Ovary (tissue), 7 donors: ENCODE measurements at regions not wholly inside any gene's neighbourhood (a gene's known extent, or its start where the extent isn't known, plus 50 kb on each side); places are given as distances from the start of the nearest gene placed in this dataset. TPM values are rescaled to one million over a fixed set of nuclear protein-coding genes. Genes with fewer than 3 reads are reported as not detected.

Experiments used
- DNase-seq, 5 donors: peaks; one replicate each; pipeline ENCODE4 v3.0.0-alpha.2; 2019 to 2020
- H3K27ac ChIP-seq, 2 donors: fragments of 200-600 bp; one replicate each; pipeline versions ENCODE4 v1.5.1 to v1.8.0; 2019 to 2022
- H3K27me3 ChIP-seq: fragments of 200-600 bp; one replicate; pipeline ENCODE4 v1.8.0; 2022
- H3K36me3 ChIP-seq: fragments of 200-600 bp; sonication (generic); one replicate; pipeline ENCODE4 v1.5.1; 2019
- H3K4me1 ChIP-seq: one replicate; pipeline ENCODE4 v1.8.1; 2013; ENCODE audit warnings: mild to moderate bottlenecking, moderate library complexity; ENCODE audit not compliant: insufficient read depth
- H3K4me3 ChIP-seq: fragments of 200-600 bp; sonication (generic); one replicate; pipeline ENCODE4 v1.5.1; 2017
- H3K9me3 ChIP-seq, 2 donors: fragments of 200-600 bp in 1 of 2; sonication (generic) in 1 of 2; one replicate each; pipeline versions ENCODE4 v1.5.1 to v1.8.1; 2013 to 2019; ENCODE audit warnings: mild to moderate bottlenecking in 1 of 2, moderate library complexity in 1 of 2
- EP300 ChIP-seq: sonication (generic); formaldehyde crosslinking; IDR thresholded peaks from one replicate; pipeline ENCODE4 v1.6.1; 2017; ENCODE audit warnings: antibody characterized with exemption
- POLR2A ChIP-seq: fragments of 450-650 bp; IDR thresholded peaks from one replicate; pipeline ENCODE4 v1.6.1; 2017; ENCODE audit warnings: antibody characterized with exemption, mild to moderate bottlenecking, moderate library complexity
- WGBS, 3 donors: extraction: QIAGEN DNeasy Blood & Tissue Kit in 1 of 3; methylation state at CpG; one replicate each; pipeline versions ENCODE4 v1.1.5 to v1.1.7; 2013 to 2017; 5-methylcytosine and 5-hydroxymethylcytosine counted together
- intact Hi-C, 4 donors: fragments of 100-400 bp; cut with DNase I; formaldehyde crosslinking; loops; one replicate each; pipeline versions ENCODE4 v1.11.0 to v1.15.1; 2022 to 2023
- small RNA-seq: library from RNA; depleted of rRNA; stranded (forward); fragments of <200 nt; gene quantifications from one replicate; pipeline ENCODE3, GENCODE V24; 2016
- TF ChIP-seq, protein P1 (sequence below), 3 donors: fragments of 450-650 bp in 2 of 3; fragments of 200-600 bp in 1 of 3; IDR thresholded peaks; one replicate each; pipeline versions ENCODE4 v1.5.1 to v1.8.0; 2016 to 2022; ENCODE audit warnings: antibody characterized with exemption in 3 of 3, mild to moderate bottlenecking in 1 of 3
- donor health status: DM: no; HTN: no; CAD: no; lungs with moderate emphysema.
- donor health status: DM: no; HTN: no; CAD: no.
- donor health status: Bipolar disorder and iron deficiency.
- donor health status: DM: no; HTN: no; CAD: no.
- donor health status: DM: yes; HTN: yes; CAD: no.

DNA sequence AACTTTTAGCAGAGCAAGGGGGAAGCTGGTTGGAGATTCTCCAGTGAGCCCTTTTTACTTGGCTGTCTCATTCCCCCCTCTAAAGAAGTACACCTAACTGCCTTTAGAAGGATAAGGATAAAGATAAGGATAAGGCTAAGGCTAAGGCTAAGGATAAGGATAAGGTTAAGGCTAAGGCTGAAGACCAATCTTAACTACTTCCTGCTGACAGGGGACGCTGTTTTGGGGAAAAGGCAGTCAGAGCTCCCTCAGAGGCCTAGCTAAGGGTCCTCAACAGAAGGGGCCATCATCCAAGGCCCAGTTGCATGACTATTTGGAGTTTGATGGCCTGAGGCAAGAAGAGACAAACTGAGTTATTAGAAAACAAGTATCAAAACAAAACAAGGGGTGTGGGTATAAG is 94.3 kb upstream of the ARPP21 start:
- Histone ChIP-seq H3K4me1 (no peaks in the 10 kb centered on the region), H3K9me3 (no peaks in the 10 kb centered on the region), H3K36me3 (no peaks in the 10 kb centered on the region), H3K27me3 (no peaks in the 10 kb centered on the region), H3K4me3 (no peak overlapping the region), H3K27ac (no peak overlapping the region)
- 40 to 48% (median 48%) methylated on average over 1 of the region's 1 CpG for WGBS, 3 donors
- intact Hi-C loops: no loop called here
- DNase-seq: no peak
- no peak for TF ChIP-seq EP300
- TF ChIP-seq, protein P1, sequence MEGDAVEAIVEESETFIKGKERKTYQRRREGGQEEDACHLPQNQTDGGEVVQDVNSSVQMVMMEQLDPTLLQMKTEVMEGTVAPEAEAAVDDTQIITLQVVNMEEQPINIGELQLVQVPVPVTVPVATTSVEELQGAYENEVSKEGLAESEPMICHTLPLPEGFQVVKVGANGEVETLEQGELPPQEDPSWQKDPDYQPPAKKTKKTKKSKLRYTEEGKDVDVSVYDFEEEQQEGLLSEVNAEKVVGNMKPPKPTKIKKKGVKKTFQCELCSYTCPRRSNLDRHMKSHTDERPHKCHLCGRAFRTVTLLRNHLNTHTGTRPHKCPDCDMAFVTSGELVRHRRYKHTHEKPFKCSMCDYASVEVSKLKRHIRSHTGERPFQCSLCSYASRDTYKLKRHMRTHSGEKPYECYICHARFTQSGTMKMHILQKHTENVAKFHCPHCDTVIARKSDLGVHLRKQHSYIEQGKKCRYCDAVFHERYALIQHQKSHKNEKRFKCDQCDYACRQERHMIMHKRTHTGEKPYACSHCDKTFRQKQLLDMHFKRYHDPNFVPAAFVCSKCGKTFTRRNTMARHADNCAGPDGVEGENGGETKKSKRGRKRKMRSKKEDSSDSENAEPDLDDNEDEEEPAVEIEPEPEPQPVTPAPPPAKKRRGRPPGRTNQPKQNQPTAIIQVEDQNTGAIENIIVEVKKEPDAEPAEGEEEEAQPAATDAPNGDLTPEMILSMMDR (IDR thresholded peaks at IDR 0.05): no peak

DNA sequence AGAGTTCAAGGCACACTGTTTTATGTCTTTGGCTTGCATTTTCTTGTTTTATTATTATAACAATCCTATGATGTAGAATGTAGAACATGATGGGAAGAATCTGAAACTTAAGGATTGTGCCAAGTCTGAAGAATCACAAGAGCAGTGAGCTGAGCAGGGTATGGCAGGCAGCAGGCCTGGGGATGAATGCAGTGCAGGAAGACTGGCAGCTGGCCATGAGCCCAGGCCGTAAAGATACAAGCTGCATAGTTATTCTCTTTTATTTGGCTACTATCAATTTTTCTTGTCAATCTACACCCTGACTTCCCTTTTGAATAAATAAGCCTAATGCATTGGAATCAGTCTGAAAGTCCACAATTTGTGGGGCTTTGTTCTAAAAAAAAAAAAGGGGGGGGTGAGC is 89.6 kb upstream of the ARPP21 start:
- no peaks in the 10 kb centered on the region for H3K9me3 ChIP-seq
- 8 to 30% (median 26%) methylated on average over 1 of the region's 1 CpG for WGBS, 3 donors
- no peak for DNase-seq

DNA sequence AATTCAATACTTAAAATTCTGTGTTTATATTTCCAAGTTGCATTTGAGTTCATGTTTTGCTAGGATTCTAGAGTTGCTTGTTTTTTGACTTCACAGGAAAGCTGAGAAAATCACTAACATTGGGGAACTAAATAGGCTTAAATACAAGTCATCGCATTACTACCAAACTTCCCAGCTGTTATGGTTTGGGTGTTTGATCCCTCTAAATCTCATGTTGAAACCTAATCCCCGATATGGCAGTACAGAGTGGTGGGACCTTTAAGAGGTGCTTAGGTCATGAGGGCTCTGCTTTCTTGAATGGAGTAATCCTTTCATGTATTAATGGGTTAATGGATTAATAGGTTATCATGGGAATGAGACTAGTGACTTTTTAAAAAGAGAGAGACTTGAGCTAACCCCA is 77.2 kb upstream of the ARPP21 start:
- 90 to 93% (median 91%) methylated on average over 2 of the region's 2 CpGs for WGBS, 3 donors
- intact Hi-C loops: no loop called here
- H3K27me3 ChIP-seq: no peaks in the 10 kb centered on the region
- H3K27ac ChIP-seq: no peak overlapping the region
- no peak overlapping the region for H3K4me3 ChIP-seq
- DNase-seq: no peak
- no peaks in the 10 kb centered on the region for H3K4me1 ChIP-seq
- TF ChIP-seq POLR2A (no peak), EP300 (no peak)
- TF ChIP-seq, protein P1 (IDR thresholded peaks at IDR 0.05): no peak
- H3K36me3 ChIP-seq: no peaks in the 10 kb centered on the region
- no peaks in the 10 kb centered on the region for H3K9me3 ChIP-seq

More for the DNA sequence above, 89.6 kb upstream of the ARPP21 start:
- Histone ChIP-seq H3K4me3 (no peak overlapping the region), H3K4me1 (no peaks in the 10 kb centered on the region), H3K27ac (no peak overlapping the region), H3K27me3 (no peaks in the 10 kb centered on the region), H3K36me3 (no peaks in the 10 kb centered on the region)
- TF ChIP-seq, protein P1 (IDR thresholded peaks at IDR 0.05): no peak
- no peak for TF ChIP-seq EP300
- TF ChIP-seq POLR2A: no peak
- intact Hi-C loops: no loop called here

DNA sequence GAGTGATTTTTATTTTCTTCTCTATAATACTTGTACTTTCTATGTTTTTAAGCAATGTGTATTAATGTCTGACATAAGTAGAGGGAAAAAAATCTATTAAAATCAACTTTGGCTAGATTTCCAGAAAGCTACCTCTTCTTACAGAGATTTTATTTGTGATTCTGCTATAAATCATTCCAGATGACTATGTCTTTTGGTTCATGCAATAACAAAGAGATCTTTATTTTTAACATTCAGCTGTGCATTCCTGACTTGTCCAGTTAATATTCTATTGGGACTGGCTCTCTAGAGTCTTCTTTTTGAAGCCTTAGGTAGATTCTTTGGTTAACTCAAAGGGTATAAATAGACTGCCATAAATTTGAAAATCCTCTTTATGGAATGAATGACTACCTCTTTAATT is 74.3 kb upstream of the ARPP21 start:
- H3K27me3 ChIP-seq: no peaks in the 10 kb centered on the region
- no peak for DNase-seq
- H3K4me3 ChIP-seq: no peak overlapping the region
- TF ChIP-seq, protein P1 (IDR thresholded peaks at IDR 0.05): no peak
- no peak for TF ChIP-seq POLR2A
- TF ChIP-seq EP300: no peak
- intact Hi-C loops: no loop called here
- H3K4me1 ChIP-seq: no peaks in the 10 kb centered on the region
- no peak overlapping the region for H3K27ac ChIP-seq
- H3K9me3 ChIP-seq: no peaks in the 10 kb centered on the region
- no peaks in the 10 kb centered on the region for H3K36me3 ChIP-seq

Small RNAs in the stretch of these regions (small RNA-seq; reads per million reads assigned to genes)
- gene RNU6-243P: not detected
